Amniotic stem cell (primary cell): ENCODE measurements at regions not wholly inside any gene's neighbourhood (a gene's known extent, or its start where the extent isn't known, plus 50 kb on each side); places are given as distances from the start of the nearest gene placed in this dataset.
"Not testable (repeated sequence)": the region's sequence is repeated elsewhere in the genome, so short reads cannot be mapped to it uniquely, and the experiment has no call there.

Source experiments
- DNase-seq: peaks from one replicate; lab custom pipeline; 2025; lab: John Stamatoyannopoulos, UW

DNA sequence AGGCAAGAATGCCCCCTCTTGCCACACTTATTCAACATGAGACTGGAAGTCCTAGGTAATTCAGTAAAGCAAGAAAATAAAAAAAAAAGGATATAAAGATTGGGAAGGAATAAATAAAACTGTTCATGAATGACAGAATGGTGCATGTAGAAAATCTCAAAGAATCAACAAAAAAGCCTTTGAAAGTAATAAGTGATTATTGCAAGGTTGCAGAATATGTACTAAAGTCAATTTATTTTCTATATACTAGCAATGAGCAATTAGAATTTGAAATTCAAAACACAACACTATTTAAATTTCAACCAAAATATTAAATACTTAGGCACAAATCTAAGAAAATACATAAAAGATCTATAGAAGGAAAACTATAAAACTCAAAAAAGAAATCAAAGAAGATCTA lies 58.6 kb downstream of the MAGEA10 start:
- DNase-seq: no peak

DNA sequence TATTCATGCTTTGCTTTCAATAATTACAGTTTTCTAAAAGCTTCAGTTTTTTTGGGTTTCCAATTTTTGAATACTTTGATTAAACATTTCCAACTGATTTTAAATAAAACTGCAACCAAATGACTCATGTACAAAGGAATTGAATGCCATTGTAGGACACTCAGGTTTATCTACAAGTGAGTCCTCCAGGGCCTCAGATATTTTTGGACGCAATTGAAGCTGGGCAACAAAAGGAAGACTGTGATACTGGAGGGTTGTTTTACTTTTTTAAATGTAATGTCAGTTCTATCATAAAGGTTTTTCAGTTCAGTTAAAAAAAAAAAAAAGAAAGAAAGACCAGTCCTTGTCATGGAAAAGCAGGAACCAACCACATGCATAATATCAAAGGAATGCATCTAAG lies 64.2 kb downstream of the MAGEA10 start:
- DNase-seq: no peak

DNA sequence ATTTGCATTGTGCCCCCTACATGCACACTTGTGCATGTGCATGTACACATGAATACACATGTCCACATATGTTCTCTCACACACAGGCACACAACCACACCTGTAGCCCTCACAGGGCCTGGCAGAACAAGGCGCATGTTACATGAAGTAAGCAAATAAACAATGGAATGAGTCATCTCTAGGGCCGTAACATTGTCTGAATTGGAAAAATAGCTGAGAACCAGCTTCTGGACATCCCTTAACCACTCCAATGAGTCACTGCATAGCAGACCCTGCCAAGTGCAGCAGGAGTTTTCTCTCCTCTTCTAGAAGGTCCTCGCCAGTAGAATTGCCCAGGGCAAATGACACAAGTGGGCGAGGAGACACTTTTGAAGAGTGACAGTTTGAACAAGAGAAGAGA lies 66.1 kb downstream of the MAGEA10 start:
- DNase-seq: peak; percentile 8

DNA sequence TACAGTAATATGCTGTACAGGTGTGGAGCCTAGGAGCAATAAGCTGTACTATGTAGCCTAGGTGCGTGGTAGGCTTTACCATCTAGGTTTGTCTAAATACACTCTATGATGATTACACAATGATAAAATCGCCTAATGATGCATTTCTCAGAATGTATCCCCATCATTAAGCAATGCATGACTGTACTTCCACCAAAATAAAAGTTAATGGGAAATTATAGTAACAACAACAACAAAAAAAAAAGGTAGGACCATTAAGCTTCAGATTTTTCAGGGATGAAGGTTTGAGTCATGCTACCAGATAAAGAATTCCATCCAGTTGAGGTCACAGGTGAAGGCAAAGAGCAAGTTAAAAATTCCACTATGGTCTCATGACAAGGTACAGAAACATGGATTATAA lies 68.2 kb downstream of the MAGEA10 start:
- DNase-seq: no peak

DNA sequence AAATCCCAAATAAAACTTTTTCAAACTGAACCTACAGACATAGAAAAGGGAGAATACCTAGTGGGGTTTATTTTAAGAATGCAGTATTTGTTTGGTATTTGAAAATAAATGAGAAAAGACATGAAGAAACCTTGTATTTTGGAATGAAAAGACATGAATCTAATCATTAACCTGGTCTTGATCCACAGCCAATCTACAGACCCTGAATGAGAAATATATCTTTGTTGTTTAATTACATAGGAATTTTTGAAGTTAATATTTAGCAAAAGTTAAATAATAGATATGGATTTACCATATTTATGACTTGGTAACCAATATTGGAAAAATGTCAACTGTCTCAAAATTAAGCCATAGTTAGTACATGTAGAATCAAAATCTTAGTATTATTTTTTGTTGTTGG lies 76.8 kb downstream of the MAGEA10 start:
- DNase-seq: no peak

DNA sequence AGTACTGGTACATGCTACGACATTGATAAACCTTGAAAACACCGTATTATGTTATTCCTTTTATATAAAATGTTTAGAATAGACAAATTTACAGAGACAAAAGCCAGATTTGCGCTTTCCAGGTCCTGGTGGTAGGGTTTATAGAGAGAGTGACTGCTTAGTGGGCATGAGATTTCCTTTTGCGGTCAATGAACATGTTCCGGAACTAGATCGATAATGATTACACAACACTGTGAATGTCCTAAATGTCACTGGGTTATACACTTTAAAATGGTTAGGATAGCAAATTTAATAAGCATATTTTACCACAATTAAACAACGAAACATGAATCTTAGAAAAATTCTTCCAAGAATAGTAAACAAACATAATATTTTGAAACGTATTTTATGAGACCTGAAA lies 77.3 kb downstream of the MAGEA10 start:
- no peak for DNase-seq

DNA sequence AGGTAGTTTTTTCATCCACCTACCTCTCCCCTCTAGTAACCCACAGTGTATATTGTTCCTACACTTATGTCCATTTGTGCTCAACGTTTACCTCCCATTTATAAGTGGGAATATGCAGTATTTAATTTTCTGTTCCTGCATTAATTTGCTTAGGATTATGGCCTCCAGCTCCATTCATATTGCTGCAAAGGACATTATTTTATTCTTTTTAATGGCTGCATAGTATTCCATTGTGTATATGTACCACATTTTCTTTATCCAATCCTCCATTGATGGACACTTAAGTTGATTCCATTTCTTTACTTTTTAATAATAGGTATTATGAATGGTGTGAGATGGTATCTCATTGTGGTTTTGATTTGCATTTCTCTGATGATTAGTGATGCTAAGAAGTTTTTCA lies 76.1 kb upstream of the GABRE start:
- not testable (repeated sequence) for DNase-seq

DNA sequence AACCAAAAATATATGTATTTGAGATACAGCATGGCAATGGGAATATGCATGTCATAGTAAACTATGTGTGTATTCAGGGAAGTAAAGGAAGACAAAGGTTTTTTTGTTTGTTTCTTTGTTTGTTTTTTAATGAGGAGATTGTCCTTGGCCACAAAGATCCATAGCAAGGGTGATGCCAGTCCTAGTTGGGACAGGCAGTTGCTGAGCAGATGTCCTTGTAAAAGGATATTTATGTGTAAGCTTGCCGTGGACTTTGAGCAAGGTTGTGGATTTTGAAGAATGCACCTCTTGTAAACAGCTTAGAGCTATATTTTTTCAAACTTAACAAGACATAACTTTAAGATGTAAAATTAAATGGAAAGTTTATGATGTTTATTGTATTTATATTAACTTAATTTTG lies 69.9 kb upstream of the GABRE start:
- DNase-seq: no peak

DNA sequence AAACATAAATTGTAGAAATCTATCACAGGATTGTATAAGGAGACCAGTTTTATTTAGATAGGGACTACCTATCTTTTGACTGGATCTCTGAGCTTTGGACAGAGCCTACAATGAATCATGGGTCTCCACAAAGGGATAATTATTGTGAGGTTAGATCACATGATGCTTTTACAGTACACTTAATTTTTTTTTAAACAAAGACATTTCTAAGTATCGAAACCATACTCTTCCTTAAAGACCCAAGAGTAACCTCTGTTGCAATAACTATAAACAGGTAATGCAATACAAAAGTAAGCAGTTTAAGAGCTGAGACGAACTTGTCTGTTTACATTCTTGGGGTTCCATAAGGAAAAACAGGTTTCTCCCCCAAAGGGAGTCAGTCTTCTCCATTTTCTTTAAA lies 64.3 kb upstream of the GABRE start:
- DNase-seq: no peak

DNA sequence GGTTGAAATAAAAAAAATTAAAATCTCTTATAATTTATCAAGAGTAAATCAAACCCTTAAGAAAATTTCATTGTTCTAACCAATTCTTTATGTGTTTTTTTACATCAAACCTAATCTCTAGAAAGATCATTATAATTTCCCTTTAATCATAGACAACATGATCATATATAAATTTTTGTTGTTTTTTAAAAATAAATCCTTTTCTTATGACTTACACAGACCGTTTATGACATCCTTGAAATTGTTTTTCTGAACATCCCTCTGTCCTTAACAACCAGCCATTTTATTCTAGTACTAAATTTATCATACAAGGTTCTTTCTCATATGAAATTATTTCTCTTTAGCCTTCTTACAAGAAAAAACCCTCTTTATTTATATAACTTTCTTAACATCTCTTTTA lies 62.7 kb upstream of the GABRE start:
- DNase-seq: no peak

DNA sequence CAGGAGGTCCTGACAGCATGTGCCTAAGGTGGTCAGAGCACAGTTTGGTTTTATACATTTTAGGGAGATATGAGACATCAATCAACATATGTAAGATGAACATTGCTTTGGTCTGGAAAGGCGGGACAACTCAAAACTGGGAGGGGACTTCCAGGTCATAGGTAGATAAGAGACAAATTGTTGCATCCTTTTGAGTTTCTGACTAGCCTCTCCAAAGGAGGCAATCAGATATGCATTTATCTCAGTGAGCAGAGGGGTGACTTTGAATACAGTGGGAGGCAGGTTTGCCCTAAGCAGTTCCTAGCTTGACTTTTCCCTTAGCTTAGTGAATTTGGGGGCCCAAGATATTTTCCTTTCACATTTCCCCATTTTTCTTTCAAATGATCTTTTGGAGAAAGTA lies 56.9 kb upstream of the GABRE start:
- not testable (repeated sequence) for DNase-seq

DNA sequence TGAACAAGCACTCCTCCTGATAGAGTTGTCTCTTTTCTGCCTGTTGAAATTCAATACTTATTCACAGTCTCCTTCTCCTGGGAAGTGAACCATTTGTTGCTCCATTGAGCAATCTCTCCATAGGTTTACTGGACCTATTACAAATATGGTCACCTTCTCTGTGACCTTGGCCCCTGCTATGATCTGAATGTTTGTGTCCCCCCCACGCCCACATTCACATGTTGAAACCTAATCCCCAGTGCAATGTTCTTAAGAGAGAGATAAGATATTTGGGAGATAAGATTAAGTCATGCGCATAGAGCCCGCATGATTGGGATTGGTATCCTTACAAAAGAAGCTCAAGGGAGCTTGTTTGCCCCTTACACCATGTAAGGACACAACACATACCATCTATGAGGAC lies 54.1 kb upstream of the GABRE start:
- no peak for DNase-seq

DNA sequence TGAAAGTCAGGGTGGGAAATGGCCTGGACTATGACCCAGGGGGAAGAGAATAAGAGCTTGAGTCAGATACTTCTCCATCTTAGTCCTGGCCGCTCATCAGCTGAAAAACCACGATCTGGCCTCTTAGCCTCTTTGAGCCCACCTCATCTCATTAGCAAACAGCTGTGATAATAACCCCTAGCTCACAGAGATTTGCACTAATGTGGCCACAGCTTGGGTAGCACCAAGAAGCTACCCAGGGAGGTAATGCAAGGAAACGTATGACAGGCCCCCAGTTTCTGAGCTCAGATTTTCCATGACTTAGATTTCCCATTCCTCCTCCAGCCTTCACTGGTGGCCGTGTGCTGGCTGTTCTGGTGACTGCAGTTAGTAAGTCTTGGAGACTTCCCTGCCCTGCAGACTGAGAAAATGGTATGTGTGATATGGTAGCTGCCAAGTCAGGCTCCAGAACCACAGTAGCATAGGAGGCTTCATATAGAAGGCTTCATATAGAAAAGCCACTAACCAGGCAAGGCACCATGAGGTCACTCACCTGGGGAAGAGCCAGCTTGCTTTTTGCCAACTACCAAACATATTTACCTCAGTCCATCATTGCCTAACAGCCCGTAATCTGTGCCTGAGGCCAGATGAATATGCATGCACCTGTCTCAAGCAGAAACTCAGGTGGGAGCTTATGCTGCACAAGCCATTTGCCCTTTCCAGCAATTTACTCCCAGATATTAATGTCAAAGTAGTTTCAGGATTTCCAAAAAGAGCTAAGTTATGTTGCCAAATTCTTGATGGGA lies 51.4 kb upstream of the GABRE start:
- no peak for DNase-seq

DNA sequence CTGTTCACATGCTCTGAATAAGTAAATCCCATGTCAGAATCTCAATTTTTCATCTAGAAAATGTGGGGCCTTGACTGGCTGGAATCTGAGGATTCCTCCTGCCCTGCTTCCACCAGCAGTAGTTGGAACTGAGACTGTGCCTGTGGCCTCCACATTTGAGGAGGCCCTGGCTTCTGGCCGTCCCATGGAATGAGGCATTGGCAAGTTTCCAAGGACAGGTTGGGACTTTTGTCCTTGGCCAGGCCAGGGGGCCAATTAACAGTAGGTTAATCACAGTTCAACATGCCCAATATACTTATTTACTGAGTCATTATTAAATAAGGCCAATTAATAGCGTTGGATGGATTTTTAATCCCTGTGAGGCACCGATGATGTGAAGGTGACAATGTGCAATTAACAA lies 50.2 kb upstream of the GABRE start:
- DNase-seq: no peak
